GM12892 (cell line): ENCODE measurements at regions not wholly inside any gene's neighbourhood (a gene's known extent, or its start where the extent isn't known, plus 50 kb on each side); places are given as distances from the start of the nearest gene placed in this dataset.

Experiments
- POLR2A ChIP-seq: IDR thresholded peaks from 2 replicates; pipeline ENCODE4 v1.6.1; 2011; ENCODE audit warnings: low read depth, low read length, control low read depth
- POLR2AphosphoS5 ChIP-seq: IDR thresholded peaks from 2 replicates; pipeline ENCODE4 v1.6.1; 2011; ENCODE audit warnings: low read depth, low read length, control low read depth
- TAF1 ChIP-seq: IDR thresholded peaks from 2 replicates; pipeline ENCODE4 v1.6.1; 2011; ENCODE audit warnings: low read depth, mild to moderate bottlenecking, control low read depth, low read length, borderline replicate concordance

DNA sequence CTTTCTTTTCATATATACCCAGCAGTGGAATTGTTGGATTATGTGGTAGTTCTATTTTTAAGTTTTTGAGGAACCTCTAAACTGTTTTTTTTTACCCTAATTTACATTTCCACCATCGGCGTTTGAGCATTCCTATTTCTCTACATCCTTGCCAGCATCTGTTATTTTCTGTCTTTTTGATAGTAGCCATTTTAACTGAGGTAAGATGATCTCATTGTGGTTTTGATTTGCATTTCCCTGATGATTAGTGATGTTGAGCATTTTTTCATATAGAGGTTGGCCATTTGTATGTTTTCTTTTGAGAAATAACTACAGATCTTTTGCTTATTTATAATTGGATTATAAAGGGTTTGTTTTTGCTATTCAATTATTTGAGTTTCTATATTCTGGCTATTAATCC is 71.7 kb upstream of the TNC start:
- TF ChIP-seq POLR2A (no peak), POLR2AphosphoS5 (no peak), TAF1 (no peak)
